ENCODE measurements at regions not wholly inside any gene's neighbourhood (a gene's known extent, or its start where the extent isn't known, plus 50 kb on each side); places are given as distances from the start of the nearest gene placed in this dataset.

- Histone ChIP-seq H3K4me3 (replicated peaks in 1 of 2; ENCODE audit: low read depth in 1 of 2, low read length in 2 of 2) (no peak overlapping the region), H3K79me2 (ENCODE audit: insufficient read depth, low read length) (no peaks in the 10 kb centered on the region), H3K4me1 (ENCODE audit: control insufficient read depth in 1 of 2, insufficient read depth in 2 of 2, low read length in 2 of 2) (no peaks in the 10 kb centered on the region), H3K27ac (ENCODE audit: low read depth, low read length) (no peak overlapping the region), H2AFZ (ENCODE audit: low read depth, low read length, poor library complexity, severe bottlenecking) (no peak overlapping the region), H3K9me3 (ENCODE audit: control insufficient read depth in 1 of 2, insufficient read depth in 1 of 2, low read depth in 1 of 2, low read length in 2 of 2) (no peaks in the 10 kb centered on the region), H3K4me2 (ENCODE audit: low read length) (no peak overlapping the region), H4K20me1 (ENCODE audit: insufficient read depth) (no peaks in the 10 kb centered on the region), H3K9me2 (ENCODE audit: insufficient read depth) (no peaks in the 10 kb centered on the region), H3K36me3 (ENCODE audit: control insufficient read depth in 1 of 2, insufficient read depth in 2 of 2, low read length in 2 of 2) (no peaks in the 10 kb centered on the region), H3K9ac (ENCODE audit: low read length) (no peak overlapping the region), H3K27me3 (ENCODE audit: insufficient read depth, low read length) (peaks cover 21% of the 10 kb centered on the region)
- DNase-seq (ENCODE audit: low read depth, low spot score): no peak
- TF ChIP-seq POLR2A (IDR thresholded peaks at IDR 0.05; ENCODE audit: borderline replicate concordance, extremely low read depth, insufficient read depth, insufficient read length): no peak
- no peak for TF ChIP-seq REST (IDR thresholded peaks at IDR 0.05; ENCODE audit: low read depth)
- TF ChIP-seq ZNF274 (IDR thresholded peaks at IDR 0.05; ENCODE audit: low read depth, low read length): no peak
- no peak for TF ChIP-seq TCF7L2 (IDR thresholded peaks at IDR 0.05; ENCODE audit: borderline replicate concordance, extremely low read depth, insufficient read depth, insufficient read length)
- TF ChIP-seq SP1 (IDR thresholded peaks at IDR 0.05; ENCODE audit: low read depth): no peak
- no peak for TF ChIP-seq ATF3 (IDR thresholded peaks at IDR 0.05)
- TF ChIP-seq JUND (IDR thresholded peaks at IDR 0.05): no peak
- TF ChIP-seq CEBPB (IDR thresholded peaks at IDR 0.05; ENCODE audit: low read depth): no peak
- TF ChIP-seq SRF (IDR thresholded peaks at IDR 0.05; ENCODE audit: low read depth): no peak
- no peak for TF ChIP-seq RAD21 (IDR thresholded peaks at IDR 0.05; ENCODE audit: low read depth)
- no peak for TF ChIP-seq YY1 (IDR thresholded peaks at IDR 0.05; ENCODE audit: extremely low read depth, insufficient replicate concordance, low read depth, low read length)
- TF ChIP-seq MAX (IDR thresholded peaks at IDR 0.05): no peak
- TF ChIP-seq FOSL1 (IDR thresholded peaks at IDR 0.05; ENCODE audit: low read depth): no peak
- TF ChIP-seq EZH2phosphoT487 (IDR thresholded peaks at IDR 0.05; ENCODE audit: borderline replicate concordance): no peak
- TF ChIP-seq ZFX (IDR thresholded peaks at IDR 0.05): no peak
- TF ChIP-seq POLR2AphosphoS5 (IDR thresholded peaks at IDR 0.05; ENCODE audit: low read depth, low read length): no peak
- TF ChIP-seq SIN3A (IDR thresholded peaks at IDR 0.05; ENCODE audit: low read depth): no peak
- ATAC-seq: no peak
- ChIA-PET RAD21 (ENCODE audit: low non-redundant PET in 1 of 2, low total read pairs in 2 of 2, uncharacterized antibody in 2 of 2, unreplicated experiment in 2 of 2) (no interaction called here), CTCF (no interaction called here), POLR2A (no interaction called here)
- no TSS peak for BruUV-seq (replicated peaks)
- intact Hi-C loops (cut with micrococcal nuclease): no loop called here
These were observed 76.9 kb upstream of the PSMD7 start for GRCh38 chr16:74219706-74220105.
